ENCODE measurements at regions not wholly inside any gene's neighbourhood (a gene's known extent, or its start where the extent isn't known, plus 50 kb on each side); places are given as distances from the start of the nearest gene placed in this dataset.

DNA sequence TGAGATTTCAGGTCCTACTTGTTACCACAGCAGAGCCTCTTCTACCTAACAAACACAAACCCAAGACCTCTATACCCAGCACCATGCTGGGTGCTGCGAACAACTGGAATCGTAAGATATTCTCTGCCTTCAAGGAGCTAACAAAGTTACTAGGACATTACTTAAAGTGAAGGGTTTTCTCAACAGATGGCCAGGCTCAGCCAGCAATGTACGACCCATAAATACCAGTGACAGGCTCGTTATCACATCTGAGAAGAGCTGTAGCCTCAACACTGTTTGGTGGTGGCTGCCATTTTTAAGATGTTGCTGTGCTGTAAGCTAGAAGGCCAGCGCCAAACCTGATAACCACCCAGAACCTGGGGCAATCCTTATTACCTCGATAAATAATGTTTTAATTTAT lies 406.5 kb downstream of the KIF16B start:
- no peak for TF ChIP-seq TEAD4 (IDR thresholded peaks at IDR 0.05)
- no peak for TF ChIP-seq RAD21 (IDR thresholded peaks at IDR 0.05; ENCODE audit: low read depth)
- no peak for TF ChIP-seq TCF12 (IDR thresholded peaks at IDR 0.05; ENCODE audit: low read depth)
- no peak for TF ChIP-seq NFIC (IDR thresholded peaks at IDR 0.05)
- TF ChIP-seq TAF1 (IDR thresholded peaks at IDR 0.05; ENCODE audit: low read depth): no peak
- no peak for TF ChIP-seq CEBPB (IDR thresholded peaks at IDR 0.05)
- TF ChIP-seq, protein P1, sequence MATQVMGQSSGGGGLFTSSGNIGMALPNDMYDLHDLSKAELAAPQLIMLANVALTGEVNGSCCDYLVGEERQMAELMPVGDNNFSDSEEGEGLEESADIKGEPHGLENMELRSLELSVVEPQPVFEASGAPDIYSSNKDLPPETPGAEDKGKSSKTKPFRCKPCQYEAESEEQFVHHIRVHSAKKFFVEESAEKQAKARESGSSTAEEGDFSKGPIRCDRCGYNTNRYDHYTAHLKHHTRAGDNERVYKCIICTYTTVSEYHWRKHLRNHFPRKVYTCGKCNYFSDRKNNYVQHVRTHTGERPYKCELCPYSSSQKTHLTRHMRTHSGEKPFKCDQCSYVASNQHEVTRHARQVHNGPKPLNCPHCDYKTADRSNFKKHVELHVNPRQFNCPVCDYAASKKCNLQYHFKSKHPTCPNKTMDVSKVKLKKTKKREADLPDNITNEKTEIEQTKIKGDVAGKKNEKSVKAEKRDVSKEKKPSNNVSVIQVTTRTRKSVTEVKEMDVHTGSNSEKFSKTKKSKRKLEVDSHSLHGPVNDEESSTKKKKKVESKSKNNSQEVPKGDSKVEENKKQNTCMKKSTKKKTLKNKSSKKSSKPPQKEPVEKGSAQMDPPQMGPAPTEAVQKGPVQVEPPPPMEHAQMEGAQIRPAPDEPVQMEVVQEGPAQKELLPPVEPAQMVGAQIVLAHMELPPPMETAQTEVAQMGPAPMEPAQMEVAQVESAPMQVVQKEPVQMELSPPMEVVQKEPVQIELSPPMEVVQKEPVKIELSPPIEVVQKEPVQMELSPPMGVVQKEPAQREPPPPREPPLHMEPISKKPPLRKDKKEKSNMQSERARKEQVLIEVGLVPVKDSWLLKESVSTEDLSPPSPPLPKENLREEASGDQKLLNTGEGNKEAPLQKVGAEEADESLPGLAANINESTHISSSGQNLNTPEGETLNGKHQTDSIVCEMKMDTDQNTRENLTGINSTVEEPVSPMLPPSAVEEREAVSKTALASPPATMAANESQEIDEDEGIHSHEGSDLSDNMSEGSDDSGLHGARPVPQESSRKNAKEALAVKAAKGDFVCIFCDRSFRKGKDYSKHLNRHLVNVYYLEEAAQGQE (IDR thresholded peaks at IDR 0.05; ENCODE audit: low read depth): no peak
- no peak for TF ChIP-seq CREB1 (IDR thresholded peaks at IDR 0.05; ENCODE audit: low read depth)
- no peak for TF ChIP-seq MAX (IDR thresholded peaks at IDR 0.05)

DNA sequence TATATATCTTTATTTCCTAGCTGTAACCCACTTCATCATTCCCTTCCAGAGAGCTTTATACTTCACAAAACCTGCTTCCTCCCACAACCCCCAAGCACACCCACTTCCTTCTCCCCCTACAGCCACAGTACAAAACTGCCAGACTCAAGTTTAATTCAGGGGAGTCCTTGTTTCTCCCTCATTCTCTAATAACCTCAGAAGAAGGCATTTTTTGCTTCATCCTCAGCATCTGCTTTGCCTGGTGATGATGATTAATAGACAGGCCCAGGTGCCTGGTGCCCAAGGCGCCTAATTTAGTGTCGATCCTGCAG lies 414.3 kb downstream of the KIF16B start:
- TF ChIP-seq EP300 (IDR thresholded peaks at IDR 0.05; ENCODE audit: borderline replicate concordance): no peak
- TF ChIP-seq TAF1 (IDR thresholded peaks at IDR 0.05; ENCODE audit: low read depth): no peak
- TF ChIP-seq TEAD4 (IDR thresholded peaks at IDR 0.05): no peak
- no peak for TF ChIP-seq CEBPB (IDR thresholded peaks at IDR 0.05)
- no peak for TF ChIP-seq NFIC (IDR thresholded peaks at IDR 0.05)
- no peak for TF ChIP-seq RAD21 (IDR thresholded peaks at IDR 0.05; ENCODE audit: low read depth)
- no peak for TF ChIP-seq ZBTB7A (IDR thresholded peaks at IDR 0.05; ENCODE audit: low read depth)
- no peak for TF ChIP-seq YY1 (IDR thresholded peaks at IDR 0.05; ENCODE audit: low read depth)
- no peak for TF ChIP-seq CREB1 (IDR thresholded peaks at IDR 0.05; ENCODE audit: low read depth)
- TF ChIP-seq EGR1 (IDR thresholded peaks at IDR 0.05): no peak
- TF ChIP-seq, protein P2, sequence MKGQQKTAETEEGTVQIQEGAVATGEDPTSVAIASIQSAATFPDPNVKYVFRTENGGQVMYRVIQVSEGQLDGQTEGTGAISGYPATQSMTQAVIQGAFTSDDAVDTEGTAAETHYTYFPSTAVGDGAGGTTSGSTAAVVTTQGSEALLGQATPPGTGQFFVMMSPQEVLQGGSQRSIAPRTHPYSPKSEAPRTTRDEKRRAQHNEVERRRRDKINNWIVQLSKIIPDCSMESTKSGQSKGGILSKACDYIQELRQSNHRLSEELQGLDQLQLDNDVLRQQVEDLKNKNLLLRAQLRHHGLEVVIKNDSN (IDR thresholded peaks at IDR 0.05): no peak
- TF ChIP-seq MAX (IDR thresholded peaks at IDR 0.05): no peak
- no peak for TF ChIP-seq TCF12 (IDR thresholded peaks at IDR 0.05; ENCODE audit: low read depth)
- TF ChIP-seq FOXM1 (IDR thresholded peaks at IDR 0.05; ENCODE audit: borderline replicate concordance, low read depth): no peak

- TF ChIP-seq EGR1 (IDR thresholded peaks at IDR 0.05): no peak
- TF ChIP-seq EP300 (IDR thresholded peaks at IDR 0.05; ENCODE audit: borderline replicate concordance): no peak
- no peak for TF ChIP-seq RAD21 (IDR thresholded peaks at IDR 0.05; ENCODE audit: low read depth)
- no peak for TF ChIP-seq YY1 (IDR thresholded peaks at IDR 0.05; ENCODE audit: low read depth)
- no peak for TF ChIP-seq NFIC (IDR thresholded peaks at IDR 0.05)
- no peak for TF ChIP-seq TAF1 (IDR thresholded peaks at IDR 0.05; ENCODE audit: low read depth)
- no peak for TF ChIP-seq ZBTB7A (IDR thresholded peaks at IDR 0.05; ENCODE audit: low read depth)
- TF ChIP-seq TCF12 (IDR thresholded peaks at IDR 0.05; ENCODE audit: low read depth): no peak
- TF ChIP-seq, protein P2 (IDR thresholded peaks at IDR 0.05): no peak
- TF ChIP-seq CREB1 (IDR thresholded peaks at IDR 0.05; ENCODE audit: low read depth): no peak
- TF ChIP-seq, protein P1 (IDR thresholded peaks at IDR 0.05; ENCODE audit: low read depth): no peak
- TF ChIP-seq TEAD4 (IDR thresholded peaks at IDR 0.05): no peak
- no peak for TF ChIP-seq CEBPB (IDR thresholded peaks at IDR 0.05)
- TF ChIP-seq MAX (IDR thresholded peaks at IDR 0.05): no peak
- TF ChIP-seq FOXM1 (IDR thresholded peaks at IDR 0.05; ENCODE audit: borderline replicate concordance, low read depth): no peak
Measured at GRCh38 chr20:16158090-16158975, 414.9 kb downstream of the KIF16B start.

DNA sequence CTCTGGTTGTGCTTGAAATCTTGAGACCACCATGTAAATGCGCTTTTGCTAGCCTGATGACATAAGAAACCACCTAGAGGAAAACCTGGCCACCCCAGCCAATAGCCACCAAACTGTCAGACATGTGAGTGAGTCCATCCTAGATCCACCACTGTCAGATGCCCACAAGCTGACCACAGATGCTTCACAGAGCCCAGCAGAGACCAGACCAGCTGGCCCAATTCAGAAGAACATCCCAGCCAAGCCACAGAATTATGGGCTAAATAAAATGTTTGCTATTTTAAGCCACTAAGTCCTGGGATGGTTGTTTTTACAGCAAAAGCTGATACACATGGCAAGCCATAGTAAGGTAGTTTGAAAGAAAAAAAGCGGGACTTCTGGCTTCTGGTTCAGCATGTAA lies 425.3 kb downstream of the KIF16B start:
- TF ChIP-seq YY1 (IDR thresholded peaks at IDR 0.05; ENCODE audit: low read depth): no peak
- TF ChIP-seq NFIC (IDR thresholded peaks at IDR 0.05): no peak
- TF ChIP-seq TEAD4 (IDR thresholded peaks at IDR 0.05): no peak
- no peak for TF ChIP-seq EP300 (IDR thresholded peaks at IDR 0.05; ENCODE audit: borderline replicate concordance)
- no peak for TF ChIP-seq FOXM1 (IDR thresholded peaks at IDR 0.05; ENCODE audit: borderline replicate concordance, low read depth)
- TF ChIP-seq TAF1 (IDR thresholded peaks at IDR 0.05; ENCODE audit: low read depth): no peak
- no peak for TF ChIP-seq RAD21 (IDR thresholded peaks at IDR 0.05; ENCODE audit: low read depth)
- TF ChIP-seq, protein P2 (IDR thresholded peaks at IDR 0.05): no peak
- TF ChIP-seq CREB1 (IDR thresholded peaks at IDR 0.05; ENCODE audit: low read depth): no peak
- TF ChIP-seq ZBTB7A (IDR thresholded peaks at IDR 0.05; ENCODE audit: low read depth): no peak
- TF ChIP-seq, protein P1 (IDR thresholded peaks at IDR 0.05; ENCODE audit: low read depth): no peak
- TF ChIP-seq EGR1 (IDR thresholded peaks at IDR 0.05): no peak
- TF ChIP-seq TCF12 (IDR thresholded peaks at IDR 0.05; ENCODE audit: low read depth): no peak
- no peak for TF ChIP-seq MAX (IDR thresholded peaks at IDR 0.05)
- no peak for TF ChIP-seq CEBPB (IDR thresholded peaks at IDR 0.05)
